AG04450 (cell line): ENCODE measurements at regions not wholly inside any gene's neighbourhood (a gene's known extent, or its start where the extent isn't known, plus 50 kb on each side); places are given as distances from the start of the nearest gene placed in this dataset.

Experiments used
- CTCF ChIA-PET: fragments of 300-600, 350-600 bp; formaldehyde crosslinking; extraction: SDS; loops from one replicate; lab custom pipeline; 2022; ENCODE audit warnings: antibody characterized with exemption, inconsistent platforms; lab: Charles Lee
- POLR2A ChIA-PET: fragments of 350-600 bp; formaldehyde crosslinking; extraction: SDS; loops from one replicate; lab custom pipeline; 2021; ENCODE audit warnings: antibody characterized with exemption, inconsistent platforms; lab: Yijun Ruan, JAX
- DNase-seq: peaks from one replicate; pipeline ENCODE4 v3.0.0-alpha.2; 2011; ENCODE audit warnings: low read depth, low spot score
- H3K27ac ChIP-seq: one replicate; pipeline ENCODE4 v1.5.1; 2012; ENCODE audit warnings: low read depth, low read length, control low read depth
- H3K27me3 ChIP-seq: one replicate; pipeline ENCODE4 v1.6.0; 2012; ENCODE audit warnings: low read length; ENCODE audit not compliant: control insufficient read depth, insufficient read depth
- H3K4me3 ChIP-seq: 2 replicates; pipeline ENCODE4 v1.5.1; 2011; ENCODE audit warnings: mild to moderate bottlenecking, low read depth, low read length, control low read depth
- H3K9me3 ChIP-seq: 2 replicates; pipeline ENCODE4 v1.5.1; 2012; ENCODE audit warnings: low read length; ENCODE audit not compliant: control insufficient read depth, insufficient read depth
- TF ChIP-seq, protein P1 (sequence below): IDR thresholded peaks from 2 replicates; pipeline ENCODE4 v1.5.1; 2011; ENCODE audit warnings: low read depth, low read length, control low read depth, inconsistent platforms

DNA sequence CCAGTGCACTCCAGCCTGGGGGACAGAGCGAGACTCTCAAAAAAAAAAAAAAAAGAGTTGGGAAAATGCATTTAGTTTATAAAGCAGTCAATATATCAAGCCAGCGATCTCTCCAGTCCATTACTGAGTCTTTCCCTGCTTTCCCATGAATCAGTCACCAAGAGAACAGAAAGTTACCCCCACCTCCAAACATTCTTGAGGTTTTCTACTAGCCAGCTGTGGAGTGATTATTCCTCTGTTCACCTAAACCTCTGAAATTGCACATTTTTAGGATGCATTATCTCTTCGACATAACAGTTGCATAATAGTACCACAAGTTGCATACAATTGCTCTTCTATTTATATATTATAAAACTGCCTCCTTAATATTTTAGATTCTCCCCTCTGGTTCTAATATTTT, 134.8 kb upstream of the DIO3 start:
- TF ChIP-seq, protein P1, sequence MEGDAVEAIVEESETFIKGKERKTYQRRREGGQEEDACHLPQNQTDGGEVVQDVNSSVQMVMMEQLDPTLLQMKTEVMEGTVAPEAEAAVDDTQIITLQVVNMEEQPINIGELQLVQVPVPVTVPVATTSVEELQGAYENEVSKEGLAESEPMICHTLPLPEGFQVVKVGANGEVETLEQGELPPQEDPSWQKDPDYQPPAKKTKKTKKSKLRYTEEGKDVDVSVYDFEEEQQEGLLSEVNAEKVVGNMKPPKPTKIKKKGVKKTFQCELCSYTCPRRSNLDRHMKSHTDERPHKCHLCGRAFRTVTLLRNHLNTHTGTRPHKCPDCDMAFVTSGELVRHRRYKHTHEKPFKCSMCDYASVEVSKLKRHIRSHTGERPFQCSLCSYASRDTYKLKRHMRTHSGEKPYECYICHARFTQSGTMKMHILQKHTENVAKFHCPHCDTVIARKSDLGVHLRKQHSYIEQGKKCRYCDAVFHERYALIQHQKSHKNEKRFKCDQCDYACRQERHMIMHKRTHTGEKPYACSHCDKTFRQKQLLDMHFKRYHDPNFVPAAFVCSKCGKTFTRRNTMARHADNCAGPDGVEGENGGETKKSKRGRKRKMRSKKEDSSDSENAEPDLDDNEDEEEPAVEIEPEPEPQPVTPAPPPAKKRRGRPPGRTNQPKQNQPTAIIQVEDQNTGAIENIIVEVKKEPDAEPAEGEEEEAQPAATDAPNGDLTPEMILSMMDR, result no peak
- H3K9me3 ChIP-seq, result no peaks in the 10 kb centered on the region
- H3K27ac ChIP-seq, result no peak overlapping the region
- H3K27me3 ChIP-seq, result peaks cover 2% of the 10 kb centered on the region
- no peak overlapping the region for H3K4me3 ChIP-seq
- DNase-seq, result no peak
- ChIA-PET POLR2A (no interaction called here), CTCF (no interaction called here)

- H3K27me3 ChIP-seq, result peaks cover 2% of the 10 kb centered on the region
- DNase-seq, result no peak
- no peak overlapping the region for H3K4me3 ChIP-seq
- ChIA-PET POLR2A (no interaction called here), CTCF (no interaction called here)
- TF ChIP-seq, protein P1, result no peak
- no peak overlapping the region for H3K27ac ChIP-seq
- H3K9me3 ChIP-seq, result no peaks in the 10 kb centered on the region
These were observed 132.9 kb upstream of the DIO3 start for GRCh38 chr14:101428409-101428808.

- Histone ChIP-seq H3K27me3 (no peaks in the 10 kb centered on the region), H3K9me3 (no peaks in the 10 kb centered on the region), H3K4me3 (no peak overlapping the region), H3K27ac (no peak overlapping the region)
- TF ChIP-seq, protein P1, result no peak
- no peak for DNase-seq
- CTCF ChIA-PET, result no interaction called here
- POLR2A ChIA-PET, result no interaction called here
These were observed 125.7 kb upstream of the DIO3 start for GRCh38 chr14:101435546-101435945.

DNA sequence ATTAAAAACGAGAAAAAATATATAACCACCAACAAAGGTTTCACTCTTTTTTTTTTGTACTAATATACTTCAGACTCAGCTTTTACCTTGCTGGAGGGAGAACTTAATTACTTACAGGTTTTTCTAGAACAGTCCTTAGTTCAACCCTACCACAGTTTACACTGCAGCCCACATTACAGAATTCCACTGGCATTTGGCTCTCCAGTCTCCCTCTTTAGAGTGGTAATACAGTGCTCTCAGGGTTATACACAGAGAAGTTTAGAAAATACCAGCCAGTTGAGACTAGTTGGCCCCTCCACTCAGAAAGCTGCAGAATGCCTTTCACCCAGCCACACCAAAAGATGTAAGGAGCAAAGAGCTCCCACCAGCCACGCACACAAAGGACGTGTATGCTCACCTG, 122.3 kb upstream of the DIO3 start:
- TF ChIP-seq, protein P1, result no peak
- H3K27ac ChIP-seq, result no peak overlapping the region
- POLR2A ChIA-PET, result no interaction called here
- CTCF ChIA-PET, result no interaction called here
- peaks cover 6% of the 10 kb centered on the region; the same call in 1 of the 2 replicates for H3K9me3 ChIP-seq
- H3K27me3 ChIP-seq, result no peaks in the 10 kb centered on the region
- no peak overlapping the region for H3K4me3 ChIP-seq
- DNase-seq, result no peak

- Histone ChIP-seq H3K4me3 (no peak overlapping the region), H3K9me3 (peaks cover 6% of the 10 kb centered on the region; the same call in 1 of the 2 replicates), H3K27me3 (no peaks in the 10 kb centered on the region), H3K27ac (no peak overlapping the region)
- TF ChIP-seq, protein P1, result no peak
- ChIA-PET POLR2A (no interaction called here), CTCF (no interaction called here)
- DNase-seq, result no peak
These were observed 120.8 kb upstream of the DIO3 start for GRCh38 chr14:101440496-101440895.
